Esophagus muscularis mucosa (tissue), 4 donors: ENCODE measurements at regions not wholly inside any gene's neighbourhood (a gene's known extent, or its start where the extent isn't known, plus 50 kb on each side); places are given as distances from the start of the nearest gene placed in this dataset.

ENCODE experiments used
- DNase-seq: peaks from one replicate; pipeline ENCODE4 v3.0.0-alpha.2; 2017; ENCODE audit errors: extremely low spot score
- H3K27ac ChIP-seq, 4 donors: fragments of 200-600 bp; sonication (generic); replicated peaks in 1 of 4; 1 replicate in 3 of 4; 2 replicates in 1 of 4; pipeline ENCODE4 v1.5.1; 2016 to 2019; ENCODE audit warnings: mild to moderate bottlenecking in 1 of 4
- H3K27me3 ChIP-seq, 4 donors: fragments of 200-600 bp; sonication (generic); one replicate each; pipeline versions ENCODE4 v1.5.1 to v1.6.0; 2016 to 2019
- H3K36me3 ChIP-seq, 4 donors: fragments of 200-600 bp; sonication (generic); one replicate each; pipeline ENCODE4 v1.5.1; 2016 to 2019
- H3K4me1 ChIP-seq, 4 donors: fragments of 200-600 bp; sonication (generic); one replicate each; pipeline ENCODE4 v1.5.1; 2016 to 2019
- H3K4me3 ChIP-seq, 4 donors: fragments of 200-600 bp; sonication (generic); 1 replicate in 2 of 4; 2 replicates in 2 of 4; pipeline ENCODE4 v1.5.1; 2016 to 2019; ENCODE audit warnings: mild to moderate bottlenecking in 4 of 4, moderate library complexity in 1 of 4
- H3K9me3 ChIP-seq, 4 donors: fragments of 200-600 bp; sonication (generic); 1 replicate in 3 of 4; 2 replicates in 1 of 4; pipeline ENCODE4 v1.5.1; 2016 to 2019
- EP300 ChIP-seq: sonication (generic); formaldehyde crosslinking; IDR thresholded peaks from one replicate; pipeline ENCODE4 v1.6.1; 2017; ENCODE audit warnings: antibody characterized with exemption
- POLR2A ChIP-seq: fragments of 450-650 bp; IDR thresholded peaks from one replicate; pipeline ENCODE4 v1.6.1; 2017; ENCODE audit warnings: antibody characterized with exemption, moderate library complexity, mild to moderate bottlenecking, low read depth
- POLR2AphosphoS5 ChIP-seq, 2 donors: sonication (generic); formaldehyde crosslinking; IDR thresholded peaks; one replicate each; pipeline ENCODE4 v1.6.1; 2017; ENCODE audit warnings: antibody characterized with exemption in 2 of 2
- WGBS: methylation state at CpG from one replicate; pipeline ENCODE4 v1.1.5; 2018; 5-methylcytosine and 5-hydroxymethylcytosine counted together
- intact Hi-C: fragments of 100-400 bp; cut with DNase I; formaldehyde crosslinking; loops from one replicate; pipeline ENCODE4 v1.15.1; 2023
- TF ChIP-seq, protein P1 (sequence below), 3 experiments: fragments of 200-600 bp in 2 of 3; fragments of 450-650 bp in 1 of 3; sonication (generic) in 2 of 3; IDR thresholded peaks; one replicate each; pipeline ENCODE4 v1.5.1; 2017 to 2019; ENCODE audit warnings: antibody characterized with exemption in 3 of 3, mild to moderate bottlenecking in 2 of 3, moderate library complexity in 1 of 3

DNA sequence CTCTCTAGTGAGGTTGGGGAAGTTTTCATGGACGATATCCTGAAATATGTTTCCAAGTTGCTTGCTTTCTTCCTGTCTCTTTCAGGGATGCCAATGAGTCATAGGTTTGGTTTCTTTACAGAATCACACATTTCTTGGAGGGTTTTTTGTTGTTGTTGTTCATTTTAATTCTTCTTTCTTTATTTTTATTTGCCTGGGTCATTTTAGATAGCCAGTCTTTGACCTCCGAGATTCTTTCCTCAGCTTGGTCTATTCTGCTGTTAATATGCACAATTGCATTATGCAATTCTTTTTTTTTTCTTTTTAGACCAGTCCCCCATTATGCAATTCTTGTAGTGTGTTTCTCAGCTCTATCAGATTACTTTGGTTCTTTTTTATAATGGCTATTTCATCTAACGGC lies 338.9 kb downstream of the AEBP2 start:
- H3K4me3 ChIP-seq: no peak overlapping the region
- TF ChIP-seq POLR2AphosphoS5 (IDR thresholded peaks at IDR 0.05): no peak
- TF ChIP-seq EP300: no peak
- TF ChIP-seq, protein P1, sequence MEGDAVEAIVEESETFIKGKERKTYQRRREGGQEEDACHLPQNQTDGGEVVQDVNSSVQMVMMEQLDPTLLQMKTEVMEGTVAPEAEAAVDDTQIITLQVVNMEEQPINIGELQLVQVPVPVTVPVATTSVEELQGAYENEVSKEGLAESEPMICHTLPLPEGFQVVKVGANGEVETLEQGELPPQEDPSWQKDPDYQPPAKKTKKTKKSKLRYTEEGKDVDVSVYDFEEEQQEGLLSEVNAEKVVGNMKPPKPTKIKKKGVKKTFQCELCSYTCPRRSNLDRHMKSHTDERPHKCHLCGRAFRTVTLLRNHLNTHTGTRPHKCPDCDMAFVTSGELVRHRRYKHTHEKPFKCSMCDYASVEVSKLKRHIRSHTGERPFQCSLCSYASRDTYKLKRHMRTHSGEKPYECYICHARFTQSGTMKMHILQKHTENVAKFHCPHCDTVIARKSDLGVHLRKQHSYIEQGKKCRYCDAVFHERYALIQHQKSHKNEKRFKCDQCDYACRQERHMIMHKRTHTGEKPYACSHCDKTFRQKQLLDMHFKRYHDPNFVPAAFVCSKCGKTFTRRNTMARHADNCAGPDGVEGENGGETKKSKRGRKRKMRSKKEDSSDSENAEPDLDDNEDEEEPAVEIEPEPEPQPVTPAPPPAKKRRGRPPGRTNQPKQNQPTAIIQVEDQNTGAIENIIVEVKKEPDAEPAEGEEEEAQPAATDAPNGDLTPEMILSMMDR (IDR thresholded peaks at IDR 0.05): no peak
- TF ChIP-seq POLR2A: no peak
- no peak for DNase-seq
- intact Hi-C loops: no loop called here
- no peaks in the 10 kb centered on the region for H3K9me3 ChIP-seq
- no peak overlapping the region for H3K27ac ChIP-seq
- H3K27me3 ChIP-seq: no peaks in the 10 kb centered on the region
- H3K36me3 ChIP-seq: no peaks in the 10 kb centered on the region
- peaks cover 0 to 14% (median 0%) of the 10 kb centered on the region in 4 donors for H3K4me1 ChIP-seq
- 30% methylated on average over 3 of the region's 3 CpGs for WGBS

DNA sequence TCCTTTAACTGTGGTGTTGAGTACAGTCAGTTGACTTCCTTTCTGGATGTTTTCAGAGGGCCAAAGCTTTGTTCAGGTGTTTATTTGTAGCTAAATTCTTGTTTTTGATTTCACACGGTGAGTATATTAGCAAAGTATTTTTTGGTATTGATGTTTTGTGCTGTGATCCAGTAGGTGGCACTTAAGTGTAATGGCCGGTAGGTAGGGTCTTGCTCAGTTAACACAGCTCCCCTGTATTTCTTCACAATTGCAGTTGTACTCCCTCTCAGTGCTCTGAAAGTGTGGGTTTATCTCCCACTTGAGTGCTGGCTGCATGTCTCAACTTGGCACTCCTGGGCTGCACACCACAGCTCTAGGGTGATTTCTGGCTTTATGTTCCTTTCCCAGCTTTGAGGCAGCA lies 339.5 kb downstream of the AEBP2 start:
- Histone ChIP-seq H3K27me3 (no peaks in the 10 kb centered on the region), H3K4me1 (peaks cover 0 to 14% (median 0%) of the 10 kb centered on the region in 4 donors), H3K4me3 (no peak overlapping the region), H3K36me3 (no peaks in the 10 kb centered on the region), H3K9me3 (no peaks in the 10 kb centered on the region), H3K27ac (no peak overlapping the region)
- TF ChIP-seq, protein P1 (IDR thresholded peaks at IDR 0.05): no peak
- TF ChIP-seq POLR2A: no peak
- no peak for TF ChIP-seq POLR2AphosphoS5 (IDR thresholded peaks at IDR 0.05)
- no peak for TF ChIP-seq EP300
- no peak for DNase-seq
- 50% methylated on average over 2 of the region's 2 CpGs for WGBS
- intact Hi-C loops: no loop called here

DNA sequence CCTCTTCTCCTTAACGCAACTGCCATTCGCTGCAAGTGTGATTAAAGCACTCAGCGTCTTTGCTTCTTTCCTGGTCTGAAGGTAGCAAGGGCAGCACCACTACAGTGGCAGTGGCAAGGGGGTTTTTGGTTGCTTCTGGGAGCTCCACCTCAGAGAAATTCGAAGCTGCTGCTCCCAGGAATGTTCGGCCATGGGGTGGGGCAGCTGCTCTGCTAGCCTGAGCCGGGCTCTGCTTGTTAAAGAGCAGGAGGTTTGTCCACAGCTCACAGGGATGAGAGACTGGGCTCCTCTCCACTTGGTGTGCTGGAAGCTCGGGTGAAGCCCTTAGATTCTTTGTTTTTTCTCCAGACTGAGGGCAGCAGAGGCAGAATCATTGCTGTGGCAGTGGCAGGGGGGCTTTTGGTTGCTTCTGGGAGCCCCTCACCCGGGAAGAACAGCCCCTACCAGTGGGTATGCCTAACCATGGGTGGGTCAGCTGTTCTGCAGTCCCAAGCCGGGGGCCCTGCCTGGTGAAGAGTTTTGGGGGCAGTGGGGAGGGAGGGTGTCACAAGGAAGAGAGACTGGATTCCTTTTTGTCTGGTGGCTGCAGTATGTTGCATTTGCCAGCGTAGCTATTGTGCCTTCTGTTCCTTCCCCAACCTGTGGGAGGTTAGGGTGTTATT lies 340.2 kb downstream of the AEBP2 start:
- H3K9me3 ChIP-seq: no peaks in the 10 kb centered on the region
- intact Hi-C loops: no loop called here
- H3K4me1 ChIP-seq: peaks cover 0 to 14% (median 0%) of the 10 kb centered on the region in 4 donors
- H3K27me3 ChIP-seq: no peaks in the 10 kb centered on the region
- TF ChIP-seq POLR2A (no peak), EP300 (no peak), POLR2AphosphoS5 (IDR thresholded peaks at IDR 0.05) (no peak)
- TF ChIP-seq, protein P1 (IDR thresholded peaks at IDR 0.05): no peak
- no peak for DNase-seq
- 78% methylated on average over 7 of the region's 10 CpGs for WGBS
- H3K4me3 ChIP-seq: no peak overlapping the region
- H3K27ac ChIP-seq: no peak overlapping the region
- H3K36me3 ChIP-seq: no peaks in the 10 kb centered on the region

DNA sequence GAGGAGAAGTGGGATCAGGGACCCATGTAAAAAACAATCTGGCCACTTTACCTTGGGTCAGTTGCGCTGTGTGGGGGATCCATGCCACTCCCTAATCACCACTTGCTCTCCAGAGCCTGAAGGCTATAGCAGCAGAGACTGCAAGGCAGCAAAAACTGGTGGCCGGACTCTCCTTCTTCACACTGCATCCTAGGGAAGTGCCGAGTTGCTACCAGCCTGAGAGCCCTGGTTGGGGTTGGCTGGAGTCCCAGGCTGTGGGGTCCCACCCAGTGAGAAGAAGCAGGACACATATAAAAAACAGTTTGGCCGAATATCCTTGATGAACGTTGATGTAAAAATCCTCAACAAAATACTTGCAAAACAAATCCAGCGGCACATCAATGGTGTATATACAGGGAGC lies 341.2 kb downstream of the AEBP2 start:
- H3K9me3 ChIP-seq: no peaks in the 10 kb centered on the region
- H3K27ac ChIP-seq: no peak overlapping the region
- H3K36me3 ChIP-seq: no peaks in the 10 kb centered on the region
- WGBS: 88% methylated on average over 6 of the region's 6 CpGs
- H3K4me3 ChIP-seq: no peak overlapping the region
- peaks cover 0 to 14% (median 0%) of the 10 kb centered on the region in 4 donors for H3K4me1 ChIP-seq
- no peak for TF ChIP-seq EP300
- no peak for TF ChIP-seq POLR2AphosphoS5 (IDR thresholded peaks at IDR 0.05)
- TF ChIP-seq, protein P1 (IDR thresholded peaks at IDR 0.05): no peak
- TF ChIP-seq POLR2A: no peak
- intact Hi-C loops: no loop called here
- H3K27me3 ChIP-seq: no peaks in the 10 kb centered on the region
- no peak for DNase-seq
